Caco-2 (cell line): ENCODE measurements at regions not wholly inside any gene's neighbourhood (a gene's known extent, or its start where the extent isn't known, plus 50 kb on each side); places are given as distances from the start of the nearest gene placed in this dataset.
"Not testable (repeated sequence)": the region's sequence is repeated elsewhere in the genome, so short reads cannot be mapped to it uniquely, and the experiment has no call there.

Experiments
- BruUV-seq: library from RNA; stranded (reverse); fragments of 400-500 nt; replicated peaks from 2 replicates; lab custom pipeline; 2021; lab: Mats Ljungman, UMichigan
- CTCF ChIA-PET: fragments of 300-600 bp; sonication (Branson Sonifier 250); formaldehyde crosslinking; loops from one replicate; lab custom pipeline; 2022; ENCODE audit warnings: antibody characterized with exemption; lab: Charles Lee
- POLR2A ChIA-PET: fragments of 300-600 bp; sonication (Branson Sonifier 250); formaldehyde crosslinking; loops from one replicate; lab custom pipeline; 2022; ENCODE audit warnings: antibody characterized with exemption; lab: Charles Lee
- DNase-seq, 2 experiments: peaks; one replicate each; pipeline versions ENCODE4 v3.0.0 to v3.0.0-alpha.2; 2020 to 2022
- H3K27me3 ChIP-seq: replicated peaks from 2 replicates; pipeline ENCODE4 v1.6.0; 2011; ENCODE audit warnings: low read length; ENCODE audit not compliant: control insufficient read depth, insufficient read depth
- H3K36me3 ChIP-seq: 2 replicates; pipeline ENCODE4 v1.5.1; 2011; ENCODE audit warnings: low read length; ENCODE audit not compliant: control insufficient read depth, insufficient read depth
- H3K4me1 ChIP-seq: fragments of 250-450 bp; sonication (Bioruptor Pico); 2 replicates; pipeline ENCODE4 v1.5.1; 2020; ENCODE audit warnings: mild to moderate bottlenecking
- H3K4me3 ChIP-seq: 2 replicates; pipeline ENCODE4 v1.5.1; 2011; ENCODE audit warnings: low read depth, mild to moderate bottlenecking, control low read depth, low read length
- H3K9me3 ChIP-seq: fragments of 250-450 bp; sonication (Bioruptor Pico); 2 replicates; pipeline ENCODE4 v1.5.1; 2020; ENCODE audit warnings: mild to moderate bottlenecking, moderate library complexity
- H3K27ac Mint-ChIP-seq: one replicate; pipeline ENCODE4 v1.8.0; 2022; ENCODE audit warnings: mixed read lengths; ENCODE audit not compliant: unreplicated experiment
- H3K27me3 Mint-ChIP-seq: one replicate; pipeline ENCODE4 v1.8.0; 2022; ENCODE audit warnings: mixed read lengths; ENCODE audit not compliant: insufficient read depth, unreplicated experiment
- H3K36me3 Mint-ChIP-seq: one replicate; pipeline ENCODE4 v1.8.0; 2022; ENCODE audit warnings: mild to moderate bottlenecking, mixed read lengths; ENCODE audit not compliant: insufficient read depth, unreplicated experiment
- H3K4me1 Mint-ChIP-seq: one replicate; pipeline ENCODE4 v1.8.0; 2022; ENCODE audit warnings: low read depth, mixed read lengths; ENCODE audit not compliant: unreplicated experiment
- H3K4me3 Mint-ChIP-seq: one replicate; pipeline ENCODE4 v1.8.0; 2022; ENCODE audit warnings: mild to moderate bottlenecking, moderate library complexity, mixed read lengths; ENCODE audit not compliant: unreplicated experiment
- H3K9me3 Mint-ChIP-seq: one replicate; pipeline ENCODE4 v1.8.0; 2022; ENCODE audit warnings: mixed read lengths; ENCODE audit not compliant: unreplicated experiment
- CTCF ChIP-seq, 2 experiments: fragments of 200-600 bp in 1 of 2; IDR thresholded peaks; 1 replicate in 1 of 2; 2 replicates in 1 of 2; pipeline versions ENCODE4 v1.5.1 to v1.8.0; 2011 to 2022; ENCODE audit warnings: antibody characterized with exemption in 1 of 2, control low read depth in 1 of 2, inconsistent platforms in 1 of 2, low read depth in 1 of 2, low read length in 1 of 2, mild to moderate bottlenecking in 1 of 2, moderate library complexity in 1 of 2; ENCODE audit not compliant: insufficient read depth in 1 of 2, severe bottlenecking in 1 of 2, unreplicated experiment in 1 of 2
- intact Hi-C: fragments of 100-400 bp; cut with micrococcal nuclease; formaldehyde crosslinking; loops from one replicate; pipeline ENCODE4 v1.10.0; 2022; ENCODE audit not compliant: unreplicated experiment

GRCh38 chr18:71223486-71223885, 934.6 kb downstream of the SOCS6 start:
- H3K4me1 Mint-ChIP-seq = no peaks in the 10 kb centered on the region
- no peak for DNase-seq
- intact Hi-C loops = no loop called here
- H3K4me3 ChIP-seq = no peak overlapping the region
- H3K27ac Mint-ChIP-seq = no peak overlapping the region
- H3K9me3 Mint-ChIP-seq = no peaks in the 10 kb centered on the region
- no peaks in the 10 kb centered on the region for H3K9me3 ChIP-seq
- no peaks in the 10 kb centered on the region for H3K27me3 ChIP-seq
- no peaks in the 10 kb centered on the region for H3K4me1 ChIP-seq
- ChIA-PET CTCF (no interaction called here), POLR2A (no interaction called here)
- H3K36me3 ChIP-seq = no peaks in the 10 kb centered on the region
- TF ChIP-seq CTCF (IDR thresholded peaks at IDR 0.05; ENCODE audit: insufficient read depth in 1 of 2, low read depth in 1 of 2, low read length in 1 of 2, severe bottlenecking in 1 of 2, unreplicated experiment in 1 of 2) = no peak
- H3K4me3 Mint-ChIP-seq = no peak overlapping the region
- no TSS peak for BruUV-seq
- no peaks in the 10 kb centered on the region for H3K27me3 Mint-ChIP-seq
- no peaks in the 10 kb centered on the region for H3K36me3 Mint-ChIP-seq

DNA sequence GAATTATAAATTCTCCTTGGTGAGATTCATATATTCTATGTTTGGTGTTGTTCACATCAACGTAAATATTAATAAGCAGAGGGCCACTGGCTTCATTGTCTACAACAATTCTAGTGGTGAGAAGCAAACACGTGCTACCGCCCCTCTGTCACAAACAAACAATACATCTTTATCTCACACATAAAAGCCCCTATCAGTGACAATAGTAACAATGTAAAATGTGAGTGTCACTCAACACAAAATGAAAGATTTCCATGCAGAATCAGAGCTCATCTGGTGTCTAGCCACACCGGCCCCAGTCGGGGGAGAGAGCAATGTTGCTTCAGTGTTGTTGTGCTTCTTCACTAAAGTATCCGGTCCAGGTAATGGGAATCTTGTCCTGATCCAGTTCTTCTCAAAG, 932.6 kb downstream of the SOCS6 start:
- Histone ChIP-seq H3K4me1 (no peaks in the 10 kb centered on the region), H3K4me3 (no peak overlapping the region), H3K27me3 (no peaks in the 10 kb centered on the region), H3K9me3 (no peaks in the 10 kb centered on the region), H3K36me3 (no peaks in the 10 kb centered on the region)
- no peak for DNase-seq
- POLR2A ChIA-PET = no interaction called here
- no peaks in the 10 kb centered on the region for H3K9me3 Mint-ChIP-seq
- no TSS peak for BruUV-seq
- no peaks in the 10 kb centered on the region for H3K4me1 Mint-ChIP-seq
- no peak overlapping the region for H3K4me3 Mint-ChIP-seq
- intact Hi-C loops = no loop called here
- no peak overlapping the region for H3K27ac Mint-ChIP-seq
- no peaks in the 10 kb centered on the region for H3K36me3 Mint-ChIP-seq
- CTCF ChIA-PET = no interaction called here
- no peak for TF ChIP-seq CTCF (IDR thresholded peaks at IDR 0.05; ENCODE audit: insufficient read depth in 1 of 2, low read depth in 1 of 2, low read length in 1 of 2, severe bottlenecking in 1 of 2, unreplicated experiment in 1 of 2)
- no peaks in the 10 kb centered on the region for H3K27me3 Mint-ChIP-seq

DNA sequence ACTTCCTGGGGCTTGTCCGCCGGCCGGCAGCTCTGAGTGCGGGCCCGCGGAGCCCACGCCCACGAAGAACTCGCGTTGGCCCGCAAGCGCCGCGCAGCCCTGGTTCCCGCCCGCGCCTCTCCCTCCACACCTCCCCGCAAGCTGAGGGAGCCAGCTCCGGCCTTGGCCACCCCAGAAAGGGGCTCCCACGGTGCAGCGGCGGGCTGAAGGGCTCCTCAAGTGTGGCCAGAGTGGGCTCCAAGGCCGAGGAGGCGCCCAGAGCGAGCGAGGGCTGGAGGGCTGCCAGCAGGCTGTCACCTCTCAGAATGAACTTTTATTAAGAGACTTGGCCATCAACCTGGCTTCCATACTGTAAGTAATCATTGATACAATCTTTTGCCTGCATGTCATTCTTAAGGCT, 923.9 kb downstream of the SOCS6 start:
- H3K4me1 ChIP-seq, H3K36me3 ChIP-seq, H3K27ac Mint-ChIP-seq, H3K36me3 Mint-ChIP-seq, POLR2A ChIA-PET, BruUV-seq, CTCF ChIA-PET, DNase-seq, H3K9me3 ChIP-seq, intact Hi-C loops, H3K4me3 ChIP-seq, H3K9me3 Mint-ChIP-seq, H3K27me3 ChIP-seq, H3K4me1 Mint-ChIP-seq, H3K27me3 Mint-ChIP-seq, H3K4me3 Mint-ChIP-seq: not testable (repeated sequence)

GRCh38 chr18:71212222-71212621, 923.4 kb downstream of the SOCS6 start:
- Mint-ChIP-seq H3K4me1 (no peaks in the 10 kb centered on the region), H3K4me3 (no peak overlapping the region), H3K27ac (no peak overlapping the region), H3K9me3 (no peaks in the 10 kb centered on the region), H3K36me3 (no peaks in the 10 kb centered on the region), H3K27me3 (no peaks in the 10 kb centered on the region)
- H3K4me3 ChIP-seq = no peak overlapping the region
- H3K9me3 ChIP-seq = no peaks in the 10 kb centered on the region
- H3K27me3 ChIP-seq = no peaks in the 10 kb centered on the region
- no peaks in the 10 kb centered on the region for H3K4me1 ChIP-seq
- no peak for DNase-seq
- CTCF ChIA-PET = no interaction called here
- POLR2A ChIA-PET = no interaction called here
- no TSS peak for BruUV-seq
- TF ChIP-seq CTCF (IDR thresholded peaks at IDR 0.05; ENCODE audit: insufficient read depth in 1 of 2, low read depth in 1 of 2, low read length in 1 of 2, severe bottlenecking in 1 of 2, unreplicated experiment in 1 of 2) = no peak
- H3K36me3 ChIP-seq = no peaks in the 10 kb centered on the region
- intact Hi-C loops = no loop called here
